ENCODE measurements at regions not wholly inside any gene's neighbourhood (a gene's known extent, or its start where the extent isn't known, plus 50 kb on each side); places are given as distances from the start of the nearest gene placed in this dataset.

DNA sequence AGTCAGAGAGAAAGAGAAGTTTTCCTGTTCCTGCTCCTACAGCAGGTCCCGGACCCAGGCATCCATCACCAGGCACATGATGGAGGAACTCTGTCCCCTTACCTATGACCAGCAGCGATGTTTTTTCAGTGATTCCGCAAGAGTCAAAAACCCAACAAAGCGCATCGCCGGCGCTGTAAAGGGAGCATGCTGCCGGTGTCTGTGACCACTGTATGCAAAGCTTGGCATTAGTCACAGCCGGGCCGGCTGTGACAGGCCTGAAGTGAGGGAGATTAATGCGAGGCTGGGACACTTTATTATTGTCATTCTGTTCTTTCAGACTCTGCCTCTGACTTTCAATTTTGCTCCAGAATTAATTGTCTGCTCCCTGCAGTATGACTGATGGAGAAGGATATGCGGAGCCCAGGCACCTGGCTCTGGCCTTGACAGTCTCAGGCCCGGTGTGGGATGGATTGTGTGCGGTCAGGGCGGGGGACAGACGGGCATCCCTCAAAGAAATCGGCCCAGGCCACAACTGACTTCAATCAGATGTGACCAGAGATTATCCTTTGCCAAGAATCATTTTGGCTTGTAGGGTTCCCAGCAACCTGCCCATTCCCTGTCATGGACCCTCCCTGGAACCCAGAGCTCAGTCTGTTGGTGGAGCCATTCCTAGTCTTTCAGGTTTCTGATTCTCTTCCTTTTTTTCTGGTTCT is 462.0 kb upstream of the ZNF507 start:
- TF ChIP-seq EP300 (IDR thresholded peaks at IDR 0.05) (no peak), POLR2A (IDR thresholded peaks at IDR 0.05) (no peak)
- TF ChIP-seq, protein P1, sequence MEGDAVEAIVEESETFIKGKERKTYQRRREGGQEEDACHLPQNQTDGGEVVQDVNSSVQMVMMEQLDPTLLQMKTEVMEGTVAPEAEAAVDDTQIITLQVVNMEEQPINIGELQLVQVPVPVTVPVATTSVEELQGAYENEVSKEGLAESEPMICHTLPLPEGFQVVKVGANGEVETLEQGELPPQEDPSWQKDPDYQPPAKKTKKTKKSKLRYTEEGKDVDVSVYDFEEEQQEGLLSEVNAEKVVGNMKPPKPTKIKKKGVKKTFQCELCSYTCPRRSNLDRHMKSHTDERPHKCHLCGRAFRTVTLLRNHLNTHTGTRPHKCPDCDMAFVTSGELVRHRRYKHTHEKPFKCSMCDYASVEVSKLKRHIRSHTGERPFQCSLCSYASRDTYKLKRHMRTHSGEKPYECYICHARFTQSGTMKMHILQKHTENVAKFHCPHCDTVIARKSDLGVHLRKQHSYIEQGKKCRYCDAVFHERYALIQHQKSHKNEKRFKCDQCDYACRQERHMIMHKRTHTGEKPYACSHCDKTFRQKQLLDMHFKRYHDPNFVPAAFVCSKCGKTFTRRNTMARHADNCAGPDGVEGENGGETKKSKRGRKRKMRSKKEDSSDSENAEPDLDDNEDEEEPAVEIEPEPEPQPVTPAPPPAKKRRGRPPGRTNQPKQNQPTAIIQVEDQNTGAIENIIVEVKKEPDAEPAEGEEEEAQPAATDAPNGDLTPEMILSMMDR (IDR thresholded peaks at IDR 0.05) = no peak

Data from upper lobe of left lung (tissue), 4 donors.